ENCODE measurements at regions not wholly inside any gene's neighbourhood (a gene's known extent, or its start where the extent isn't known, plus 50 kb on each side); places are given as distances from the start of the nearest gene placed in this dataset.
"Not testable (repeated sequence)": the region's sequence is repeated elsewhere in the genome, so short reads cannot be mapped to it uniquely, and the experiment has no call there.

GRCh38 chr10:35819011-35819410 lies 176.9 kb upstream of the FZD8 start:
- DNase-seq: no peak

- DNase-seq: not testable (repeated sequence)
Measured at GRCh38 chr10:35817109-35817508, 175.0 kb upstream of the FZD8 start.

GRCh38 chr10:35813219-35813618 lies 171.1 kb upstream of the FZD8 start:
- no peak for DNase-seq

- no peak for DNase-seq
Measured at GRCh38 chr10:35808344-35808743, 166.2 kb upstream of the FZD8 start.

GRCh38 chr10:35803046-35803445 lies 160.9 kb upstream of the FZD8 start:
- no peak for DNase-seq

GRCh38 chr10:35797187-35797586 lies 155.1 kb upstream of the FZD8 start:
- DNase-seq: no peak

GRCh38 chr10:35795131-35795824 lies 153.2 kb upstream of the FZD8 start:
- DNase-seq: no peak

- no peak for DNase-seq
Measured at GRCh38 chr10:35794703-35795102, 152.6 kb upstream of the FZD8 start.

- DNase-seq: no peak
Measured at GRCh38 chr10:35792291-35792690, 150.2 kb upstream of the FZD8 start.

- DNase-seq: no peak
Measured at GRCh38 chr10:35789996-35790395, 147.9 kb upstream of the FZD8 start.

GRCh38 chr10:35784751-35785150 lies 142.7 kb upstream of the FZD8 start:
- DNase-seq: no peak

GRCh38 chr10:35783305-35783838 lies 141.3 kb upstream of the FZD8 start:
- no peak for DNase-seq

- no peak for DNase-seq
Measured at GRCh38 chr10:35781643-35782035, 139.5 kb upstream of the FZD8 start.

- DNase-seq: no peak
Measured at GRCh38 chr10:35780970-35781642, 139.0 kb upstream of the FZD8 start.

GRCh38 chr10:35778306-35778705 lies 136.2 kb upstream of the FZD8 start:
- no peak for DNase-seq

GRCh38 chr10:35776557-35776956 lies 134.5 kb upstream of the FZD8 start:
- DNase-seq: not testable (repeated sequence)

GRCh38 chr10:35774109-35774508 lies 132.0 kb upstream of the FZD8 start:
- DNase-seq: no peak

GRCh38 chr10:35770817-35771355 lies 128.8 kb upstream of the FZD8 start:
- no peak for DNase-seq

- no peak for DNase-seq
Measured at GRCh38 chr10:35769795-35770194, 127.7 kb upstream of the FZD8 start.

- no peak for DNase-seq
Measured at GRCh38 chr10:35768731-35769130, 126.6 kb upstream of the FZD8 start.

GRCh38 chr10:35768011-35768410 lies 125.9 kb upstream of the FZD8 start:
- DNase-seq: no peak

GRCh38 chr10:35765996-35766395 lies 123.9 kb upstream of the FZD8 start:
- no peak for DNase-seq

GRCh38 chr10:35765066-35765527 lies 123.0 kb upstream of the FZD8 start:
- DNase-seq: no peak
